ENCODE measurements at regions not wholly inside any gene's neighbourhood (a gene's known extent, or its start where the extent isn't known, plus 50 kb on each side); places are given as distances from the start of the nearest gene placed in this dataset.
"Not testable (repeated sequence)": the region's sequence is repeated elsewhere in the genome, so short reads cannot be mapped to it uniquely, and the experiment has no call there.

GRCh38 chrX:499870-500364 lies 113.2 kb upstream of the PPP2R3B start:
- intact Hi-C loops (cut with micrococcal nuclease): no loop called here

GRCh38 chrX:500481-501010 lies 113.8 kb upstream of the PPP2R3B start:
- intact Hi-C loops (cut with micrococcal nuclease): no loop called here

GRCh38 chrX:506341-506740 lies 119.6 kb upstream of the PPP2R3B start:
- intact Hi-C loops (cut with micrococcal nuclease): no loop called here

- intact Hi-C loops (cut with micrococcal nuclease): no loop called here
These were observed 121.5 kb upstream of the PPP2R3B start for GRCh38 chrX:508163-508562.

GRCh38 chrX:508821-509220 lies 121.8 kb upstream of the SHOX start:
- intact Hi-C loops (cut with micrococcal nuclease): not testable (repeated sequence)

GRCh38 chrX:511089-511488 lies 119.5 kb upstream of the SHOX start:
- intact Hi-C loops (cut with micrococcal nuclease): not testable (repeated sequence)

- intact Hi-C loops (cut with micrococcal nuclease): no loop called here
These were observed 112.3 kb upstream of the SHOX start for GRCh38 chrX:518319-518718.

GRCh38 chrX:519741-520140 lies 110.8 kb upstream of the SHOX start:
- intact Hi-C loops (cut with micrococcal nuclease): no loop called here

GRCh38 chrX:522456-522855 lies 108.1 kb upstream of the SHOX start:
- intact Hi-C loops (cut with micrococcal nuclease): no loop called here

GRCh38 chrX:525134-525533 lies 105.5 kb upstream of the SHOX start:
- intact Hi-C loops (cut with micrococcal nuclease): no loop called here

- intact Hi-C loops (cut with micrococcal nuclease): no loop called here
These were observed 104.0 kb upstream of the SHOX start for GRCh38 chrX:526295-527224.

- intact Hi-C loops (cut with micrococcal nuclease): no loop called here
These were observed 99.6 kb upstream of the SHOX start for GRCh38 chrX:530726-531610.

GRCh38 chrX:531611-531936 lies 99.0 kb upstream of the SHOX start:
- intact Hi-C loops (cut with micrococcal nuclease): no loop called here

- intact Hi-C loops (cut with micrococcal nuclease): no loop called here
These were observed 95.8 kb upstream of the SHOX start for GRCh38 chrX:534804-535203.

GRCh38 chrX:536616-537015 lies 94.0 kb upstream of the SHOX start:
- intact Hi-C loops (cut with micrococcal nuclease): no loop called here

- intact Hi-C loops (cut with micrococcal nuclease): no loop called here
These were observed 93.4 kb upstream of the SHOX start for GRCh38 chrX:537151-537550.

- intact Hi-C loops (cut with micrococcal nuclease): no loop called here
These were observed 92.3 kb upstream of the SHOX start for GRCh38 chrX:538311-538710.

GRCh38 chrX:541006-541405 lies 89.6 kb upstream of the SHOX start:
- intact Hi-C loops (cut with micrococcal nuclease): not testable (repeated sequence)

GRCh38 chrX:542179-542578 lies 88.4 kb upstream of the SHOX start:
- intact Hi-C loops (cut with micrococcal nuclease): no loop called here

GRCh38 chrX:545452-545885 lies 85.1 kb upstream of the SHOX start:
- intact Hi-C loops (cut with micrococcal nuclease): no loop called here

- intact Hi-C loops (cut with micrococcal nuclease): no loop called here
These were observed 80.1 kb upstream of the SHOX start for GRCh38 chrX:550514-550913.

- intact Hi-C loops (cut with micrococcal nuclease): no loop called here
These were observed 79.3 kb upstream of the SHOX start for GRCh38 chrX:551306-551705.

All from T-helper 1 cell treated with Interleukin-12 subunit alpha and Interleukin-12 subunit beta and Interleukin-4 antibody, amounts not matched to agents 30 ng/mL and 1 ng/mL, for 36 hours (primary cell).